T-helper 2 cell (primary cell): ENCODE measurements at regions not wholly inside any gene's neighbourhood (a gene's known extent, or its start where the extent isn't known, plus 50 kb on each side); places are given as distances from the start of the nearest gene placed in this dataset.

Experiments used
- DNase-seq, 5 experiments: peaks; one replicate each; pipeline versions ENCODE4 v3.0.0 to v3.0.0-alpha.2; 2012 to 2022

- DNase-seq, result no peak
These were observed 503.5 kb upstream of the C1orf87 start for GRCh38 chr1:60577029-60577428.

GRCh38 chr1:60575326-60575977 lies 501.9 kb upstream of the C1orf87 start:
- DNase-seq, result no peak

- DNase-seq, result no peak
These were observed 500.3 kb upstream of the C1orf87 start for GRCh38 chr1:60573726-60574409.

GRCh38 chr1:60573121-60573520 lies 499.6 kb upstream of the C1orf87 start:
- no peak for DNase-seq

GRCh38 chr1:60572378-60572777 lies 498.8 kb upstream of the C1orf87 start:
- no peak for DNase-seq

GRCh38 chr1:60571811-60572210 lies 498.2 kb upstream of the C1orf87 start:
- DNase-seq, result no peak

GRCh38 chr1:60569189-60569588 lies 495.6 kb upstream of the C1orf87 start:
- DNase-seq, result no peak

- DNase-seq, result no peak
These were observed 493.7 kb upstream of the C1orf87 start for GRCh38 chr1:60567256-60567655.

- DNase-seq, result no peak
These were observed 491.6 kb upstream of the C1orf87 start for GRCh38 chr1:60564916-60565750.

- DNase-seq, result no peak
These were observed 490.4 kb upstream of the C1orf87 start for GRCh38 chr1:60563777-60564535.

- DNase-seq, result no peak
These were observed 489.2 kb upstream of the C1orf87 start for GRCh38 chr1:60562740-60563139.

- no peak for DNase-seq
These were observed 487.1 kb upstream of the C1orf87 start for GRCh38 chr1:60560701-60561100.

GRCh38 chr1:60558236-60558635 lies 484.7 kb upstream of the C1orf87 start:
- DNase-seq, result no peak

- no peak for DNase-seq
These were observed 480.2 kb upstream of the C1orf87 start for GRCh38 chr1:60553730-60554129.

GRCh38 chr1:60547821-60548220 lies 474.3 kb upstream of the C1orf87 start:
- no peak for DNase-seq

GRCh38 chr1:60541831-60542532 lies 468.4 kb upstream of the C1orf87 start:
- DNase-seq, result no peak

GRCh38 chr1:60540141-60540540 lies 466.6 kb upstream of the C1orf87 start:
- no peak for DNase-seq

GRCh38 chr1:60535713-60536112 lies 462.1 kb upstream of the C1orf87 start:
- no peak for DNase-seq

- DNase-seq, result no peak
These were observed 454.0 kb upstream of the C1orf87 start for GRCh38 chr1:60527567-60527966.

GRCh38 chr1:60516996-60517395 lies 443.4 kb upstream of the C1orf87 start:
- no peak for DNase-seq

GRCh38 chr1:60510162-60510561 lies 436.6 kb upstream of the C1orf87 start:
- no peak for DNase-seq

- no peak for DNase-seq
These were observed 430.8 kb upstream of the C1orf87 start for GRCh38 chr1:60504206-60504840.
